SK-N-SH treated with all-trans-retinoic acid at 6 μM for 48 hours (cell line): ENCODE measurements at regions not wholly inside any gene's neighbourhood (a gene's known extent, or its start where the extent isn't known, plus 50 kb on each side); places are given as distances from the start of the nearest gene placed in this dataset.

Source experiments
- ATAC-seq: fragments of 200-7000 bp; cut with Tn5 transposase; 3 replicates; pipeline ENCODE4 v1.9.1; 2020; ENCODE audit warnings: mild to moderate bottlenecking, moderate library complexity
- ARNTL ChIP-seq: fragments of 450-650 bp; formaldehyde crosslinking; IDR thresholded peaks from 2 replicates; pipeline ENCODE4 v1.5.0; 2020; ENCODE audit warnings: low read depth, mild to moderate bottlenecking, moderate library complexity, borderline replicate concordance
- BACH2 ChIP-seq: fragments of 250-450 bp; sonication (Bioruptor Pico); IDR thresholded peaks from 2 replicates; pipeline ENCODE4 v1.9.0; 2021; ENCODE audit warnings: mild to moderate bottlenecking, borderline replicate concordance
- CSDC2 ChIP-seq: fragments of 250-450 bp; sonication (Bioruptor Pico); IDR thresholded peaks from 2 replicates; pipeline ENCODE4 v1.5.0; 2020; ENCODE audit warnings: mild to moderate bottlenecking, moderate library complexity
- ESRRG ChIP-seq: fragments of 250-450 bp; sonication (Bioruptor Pico); IDR thresholded peaks from 2 replicates; pipeline ENCODE4 v1.6.1; 2021; ENCODE audit warnings: mild to moderate bottlenecking
- GLIS3 ChIP-seq: fragments of 250-450 bp; sonication (Bioruptor Pico); IDR thresholded peaks from 2 replicates; pipeline ENCODE4 v1.5.0; 2020; ENCODE audit warnings: mild to moderate bottlenecking, moderate library complexity
- ISL1 ChIP-seq: fragments of 250-450 bp; sonication (Bioruptor Pico); IDR thresholded peaks from 2 replicates; pipeline ENCODE4 v2.1.2; 2022; ENCODE audit warnings: mild to moderate bottlenecking, moderate library complexity
- OSR1 ChIP-seq: fragments of 250-450 bp; sonication (Bioruptor Pico); IDR thresholded peaks from 2 replicates; pipeline ENCODE4 v1.8.0; 2022; ENCODE audit warnings: moderate library complexity, mild to moderate bottlenecking, inconsistent platforms
- PPARA ChIP-seq: fragments of 250-450 bp; sonication (Bioruptor Pico); IDR thresholded peaks from 2 replicates; pipeline ENCODE4 v1.5.0; 2020; ENCODE audit warnings: mild to moderate bottlenecking, borderline replicate concordance
- RARB ChIP-seq: fragments of 250-450 bp; sonication (Bioruptor Pico); IDR thresholded peaks from 2 replicates; pipeline ENCODE4 v1.8.0; 2021; ENCODE audit warnings: mild to moderate bottlenecking, moderate library complexity
- SNAI2 ChIP-seq: fragments of 250-450 bp; sonication (Bioruptor Pico); IDR thresholded peaks from 2 replicates; pipeline ENCODE4 v1.5.0; 2020; ENCODE audit warnings: mild to moderate bottlenecking, moderate library complexity
- TCF4 ChIP-seq: fragments of 250-450 bp; sonication (Bioruptor Pico); IDR thresholded peaks from 2 replicates; pipeline ENCODE4 v1.8.0; 2021; ENCODE audit warnings: mild to moderate bottlenecking, moderate library complexity, borderline replicate concordance
- ZC3H10 ChIP-seq: fragments of 250-450 bp; sonication (Bioruptor Pico); IDR thresholded peaks from 2 replicates; pipeline ENCODE4 v1.5.1; 2021; ENCODE audit warnings: mild to moderate bottlenecking, moderate library complexity
- ZFP3 ChIP-seq: fragments of 250-450 bp; sonication (Bioruptor Pico); IDR thresholded peaks from 2 replicates; pipeline ENCODE4 v1.5.0; 2020; ENCODE audit warnings: mild to moderate bottlenecking, moderate library complexity
- ZFP30 ChIP-seq: fragments of 450-650 bp; formaldehyde crosslinking; IDR thresholded peaks from 2 replicates; pipeline ENCODE4 v1.5.0; 2022; ENCODE audit warnings: mild to moderate bottlenecking, moderate library complexity
- ZNF565 ChIP-seq: fragments of 450-650 bp; formaldehyde crosslinking; conservative IDR thresholded peaks from 2 replicates; pipeline ENCODE4 v1.5.0; 2020; ENCODE audit warnings: low read depth, mild to moderate bottlenecking, moderate library complexity
- ZNF70 ChIP-seq: fragments of 450-650 bp; formaldehyde crosslinking; IDR thresholded peaks from 2 replicates; pipeline ENCODE4 v1.5.0; 2020; ENCODE audit warnings: mild to moderate bottlenecking, moderate library complexity
- ZNF8 ChIP-seq: fragments of 450-650 bp; formaldehyde crosslinking; IDR thresholded peaks from 2 replicates; pipeline ENCODE4 v1.5.0; 2020; ENCODE audit warnings: mild to moderate bottlenecking, moderate library complexity
- TF ChIP-seq, protein P1 (sequence below): fragments of 250-450 bp; sonication (Bioruptor Pico); IDR thresholded peaks from 2 replicates; pipeline ENCODE4 v1.5.1; 2020; ENCODE audit warnings: low read depth, mild to moderate bottlenecking, moderate library complexity
- TF ChIP-seq, protein P2 (sequence below): fragments of 250-450 bp; sonication (Bioruptor Pico); IDR thresholded peaks from 2 replicates; pipeline ENCODE4 v1.5.1; 2021; ENCODE audit warnings: mild to moderate bottlenecking, moderate library complexity
- TF ChIP-seq, protein P3 (sequence below): fragments of 250-450 bp; sonication (Bioruptor Pico); IDR thresholded peaks from 2 replicates; pipeline ENCODE4 v1.8.0; 2021; ENCODE audit warnings: low read depth, mild to moderate bottlenecking, moderate library complexity, borderline replicate concordance
- TF ChIP-seq, protein P4 (sequence below): fragments of 250-450 bp; sonication (Bioruptor Pico); IDR thresholded peaks from 2 replicates; pipeline ENCODE4 v1.8.0; 2020; ENCODE audit warnings: mild to moderate bottlenecking, moderate library complexity, borderline replicate concordance
- TF ChIP-seq, protein P5 (sequence below): fragments of 250-450 bp; sonication (Bioruptor Pico); IDR thresholded peaks from 2 replicates; pipeline ENCODE4 v1.5.0; 2020; ENCODE audit warnings: mild to moderate bottlenecking, moderate library complexity

DNA sequence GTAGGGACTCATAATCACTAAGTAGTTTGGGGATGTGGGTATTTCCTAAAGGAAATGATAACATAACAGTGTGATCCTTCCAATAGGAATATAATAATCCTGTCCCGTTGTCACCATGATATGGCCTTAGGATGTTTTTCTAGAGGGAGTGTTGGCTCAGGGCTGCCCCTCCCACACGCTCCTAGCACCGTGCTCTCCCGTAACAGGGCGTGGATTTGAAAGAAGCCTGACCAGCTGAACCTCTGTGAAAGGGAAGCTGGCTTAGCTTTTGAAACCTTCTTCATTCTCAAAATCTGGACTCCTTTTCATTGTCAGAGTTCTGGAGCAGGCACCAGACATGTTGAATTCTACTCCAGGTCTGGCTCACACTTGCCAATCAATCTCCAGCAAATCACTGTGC is 103.4 kb upstream of the SASH1 start:
- no peak for ATAC-seq
- TF ChIP-seq ZC3H10 (no peak), ZNF70 (no peak), SNAI2 (CRISPR knock-in tag) (no peak), ESRRG (CRISPR knock-in tag) (no peak), ISL1 (CRISPR knock-in tag) (no peak), ZNF8 (no peak), CSDC2 (CRISPR knock-in tag) (no peak), PPARA (CRISPR knock-in tag) (no peak), GLIS3 (no peak), ZNF565 (CRISPR knock-in tag) (no peak), BACH2 (no peak), OSR1 (CRISPR knock-in tag) (no peak), ARNTL (no peak), TCF4 (CRISPR knock-in tag) (no peak), RARB (CRISPR knock-in tag) (no peak)
- TF ChIP-seq, protein P1, sequence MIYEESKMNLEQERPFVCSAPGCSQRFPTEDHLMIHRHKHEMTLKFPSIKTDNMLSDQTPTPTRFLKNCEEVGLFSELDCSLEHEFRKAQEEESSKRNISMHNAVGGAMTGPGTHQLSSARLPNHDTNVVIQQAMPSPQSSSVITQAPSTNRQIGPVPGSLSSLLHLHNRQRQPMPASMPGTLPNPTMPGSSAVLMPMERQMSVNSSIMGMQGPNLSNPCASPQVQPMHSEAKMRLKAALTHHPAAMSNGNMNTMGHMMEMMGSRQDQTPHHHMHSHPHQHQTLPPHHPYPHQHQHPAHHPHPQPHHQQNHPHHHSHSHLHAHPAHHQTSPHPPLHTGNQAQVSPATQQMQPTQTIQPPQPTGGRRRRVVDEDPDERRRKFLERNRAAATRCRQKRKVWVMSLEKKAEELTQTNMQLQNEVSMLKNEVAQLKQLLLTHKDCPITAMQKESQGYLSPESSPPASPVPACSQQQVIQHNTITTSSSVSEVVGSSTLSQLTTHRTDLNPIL, result no peak
- TF ChIP-seq, protein P2, sequence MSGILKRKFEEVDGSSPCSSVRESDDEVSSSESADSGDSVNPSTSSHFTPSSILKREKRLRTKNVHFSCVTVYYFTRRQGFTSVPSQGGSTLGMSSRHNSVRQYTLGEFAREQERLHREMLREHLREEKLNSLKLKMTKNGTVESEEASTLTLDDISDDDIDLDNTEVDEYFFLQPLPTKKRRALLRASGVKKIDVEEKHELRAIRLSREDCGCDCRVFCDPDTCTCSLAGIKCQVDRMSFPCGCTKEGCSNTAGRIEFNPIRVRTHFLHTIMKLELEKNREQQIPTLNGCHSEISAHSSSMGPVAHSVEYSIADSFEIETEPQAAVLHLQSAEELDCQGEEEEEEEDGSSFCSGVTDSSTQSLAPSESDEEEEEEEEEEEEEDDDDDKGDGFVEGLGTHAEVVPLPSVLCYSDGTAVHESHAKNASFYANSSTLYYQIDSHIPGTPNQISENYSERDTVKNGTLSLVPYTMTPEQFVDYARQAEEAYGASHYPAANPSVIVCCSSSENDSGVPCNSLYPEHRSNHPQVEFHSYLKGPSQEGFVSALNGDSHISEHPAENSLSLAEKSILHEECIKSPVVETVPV, result no peak
- TF ChIP-seq, protein P3, sequence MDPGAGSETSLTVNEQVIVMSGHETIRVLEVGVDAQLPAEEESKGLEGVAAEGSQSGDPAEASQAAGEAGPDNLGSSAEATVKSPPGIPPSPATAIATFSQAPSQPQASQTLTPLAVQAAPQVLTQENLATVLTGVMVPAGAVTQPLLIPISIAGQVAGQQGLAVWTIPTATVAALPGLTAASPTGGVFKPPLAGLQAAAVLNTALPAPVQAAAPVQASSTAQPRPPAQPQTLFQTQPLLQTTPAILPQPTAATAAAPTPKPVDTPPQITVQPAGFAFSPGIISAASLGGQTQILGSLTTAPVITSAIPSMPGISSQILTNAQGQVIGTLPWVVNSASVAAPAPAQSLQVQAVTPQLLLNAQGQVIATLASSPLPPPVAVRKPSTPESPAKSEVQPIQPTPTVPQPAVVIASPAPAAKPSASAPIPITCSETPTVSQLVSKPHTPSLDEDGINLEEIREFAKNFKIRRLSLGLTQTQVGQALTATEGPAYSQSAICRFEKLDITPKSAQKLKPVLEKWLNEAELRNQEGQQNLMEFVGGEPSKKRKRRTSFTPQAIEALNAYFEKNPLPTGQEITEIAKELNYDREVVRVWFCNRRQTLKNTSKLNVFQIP (CRISPR knock-in tag), result no peak
- TF ChIP-seq, protein P4, sequence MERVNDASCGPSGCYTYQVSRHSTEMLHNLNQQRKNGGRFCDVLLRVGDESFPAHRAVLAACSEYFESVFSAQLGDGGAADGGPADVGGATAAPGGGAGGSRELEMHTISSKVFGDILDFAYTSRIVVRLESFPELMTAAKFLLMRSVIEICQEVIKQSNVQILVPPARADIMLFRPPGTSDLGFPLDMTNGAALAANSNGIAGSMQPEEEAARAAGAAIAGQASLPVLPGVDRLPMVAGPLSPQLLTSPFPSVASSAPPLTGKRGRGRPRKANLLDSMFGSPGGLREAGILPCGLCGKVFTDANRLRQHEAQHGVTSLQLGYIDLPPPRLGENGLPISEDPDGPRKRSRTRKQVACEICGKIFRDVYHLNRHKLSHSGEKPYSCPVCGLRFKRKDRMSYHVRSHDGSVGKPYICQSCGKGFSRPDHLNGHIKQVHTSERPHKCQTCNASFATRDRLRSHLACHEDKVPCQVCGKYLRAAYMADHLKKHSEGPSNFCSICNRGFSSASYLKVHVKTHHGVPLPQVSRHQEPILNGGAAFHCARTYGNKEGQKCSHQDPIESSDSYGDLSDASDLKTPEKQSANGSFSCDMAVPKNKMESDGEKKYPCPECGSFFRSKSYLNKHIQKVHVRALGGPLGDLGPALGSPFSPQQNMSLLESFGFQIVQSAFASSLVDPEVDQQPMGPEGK (CRISPR knock-in tag), result no peak
- TF ChIP-seq, protein P5, sequence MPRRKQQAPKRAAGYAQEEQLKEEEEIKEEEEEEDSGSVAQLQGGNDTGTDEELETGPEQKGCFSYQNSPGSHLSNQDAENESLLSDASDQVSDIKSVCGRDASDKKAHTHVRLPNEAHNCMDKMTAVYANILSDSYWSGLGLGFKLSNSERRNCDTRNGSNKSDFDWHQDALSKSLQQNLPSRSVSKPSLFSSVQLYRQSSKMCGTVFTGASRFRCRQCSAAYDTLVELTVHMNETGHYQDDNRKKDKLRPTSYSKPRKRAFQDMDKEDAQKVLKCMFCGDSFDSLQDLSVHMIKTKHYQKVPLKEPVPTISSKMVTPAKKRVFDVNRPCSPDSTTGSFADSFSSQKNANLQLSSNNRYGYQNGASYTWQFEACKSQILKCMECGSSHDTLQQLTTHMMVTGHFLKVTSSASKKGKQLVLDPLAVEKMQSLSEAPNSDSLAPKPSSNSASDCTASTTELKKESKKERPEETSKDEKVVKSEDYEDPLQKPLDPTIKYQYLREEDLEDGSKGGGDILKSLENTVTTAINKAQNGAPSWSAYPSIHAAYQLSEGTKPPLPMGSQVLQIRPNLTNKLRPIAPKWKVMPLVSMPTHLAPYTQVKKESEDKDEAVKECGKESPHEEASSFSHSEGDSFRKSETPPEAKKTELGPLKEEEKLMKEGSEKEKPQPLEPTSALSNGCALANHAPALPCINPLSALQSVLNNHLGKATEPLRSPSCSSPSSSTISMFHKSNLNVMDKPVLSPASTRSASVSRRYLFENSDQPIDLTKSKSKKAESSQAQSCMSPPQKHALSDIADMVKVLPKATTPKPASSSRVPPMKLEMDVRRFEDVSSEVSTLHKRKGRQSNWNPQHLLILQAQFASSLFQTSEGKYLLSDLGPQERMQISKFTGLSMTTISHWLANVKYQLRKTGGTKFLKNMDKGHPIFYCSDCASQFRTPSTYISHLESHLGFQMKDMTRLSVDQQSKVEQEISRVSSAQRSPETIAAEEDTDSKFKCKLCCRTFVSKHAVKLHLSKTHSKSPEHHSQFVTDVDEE, result no peak

DNA sequence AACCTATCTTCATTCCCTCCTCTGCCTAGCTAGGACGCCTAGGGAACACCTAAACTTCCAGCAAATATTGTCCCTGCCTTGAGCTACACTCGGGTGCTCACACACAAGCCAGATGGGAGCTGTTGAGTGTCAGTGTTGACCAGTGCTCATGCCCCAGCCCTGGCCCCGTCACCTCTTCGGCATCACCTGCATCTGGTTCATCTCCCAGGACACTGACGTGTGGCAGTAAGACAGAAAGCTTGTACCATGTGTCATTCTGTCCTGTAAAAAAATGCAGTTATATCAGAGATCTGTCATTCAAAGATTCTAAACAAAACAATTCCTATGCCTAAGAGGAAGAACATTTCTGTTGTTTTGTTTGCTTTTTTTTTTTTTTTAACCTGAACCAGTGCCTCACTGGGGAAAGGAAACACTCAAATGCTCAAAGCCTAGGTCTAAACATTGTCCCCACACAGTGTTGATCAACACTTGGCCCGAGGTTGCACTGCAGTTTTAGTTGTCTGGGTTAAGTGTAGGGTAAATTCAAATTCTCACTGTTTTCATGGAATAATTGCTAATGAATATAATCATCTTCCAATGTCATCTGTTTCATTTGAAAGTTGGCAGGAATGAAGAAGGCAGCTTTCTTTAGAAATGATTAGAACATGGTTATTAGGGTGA is 102.7 kb upstream of the SASH1 start:
- peak; percentile 71 for ATAC-seq
- TF ChIP-seq ZFP3 (CRISPR knock-in tag), result no peak
- no peak for TF ChIP-seq ZNF70
- TF ChIP-seq ZFP30 (CRISPR knock-in tag), result no peak
- TF ChIP-seq, protein P5, result no peak
- TF ChIP-seq ESRRG (CRISPR knock-in tag), result no peak
